Suprapubic skin (tissue), 4 donors: ENCODE measurements at regions not wholly inside any gene's neighbourhood (a gene's known extent, or its start where the extent isn't known, plus 50 kb on each side); places are given as distances from the start of the nearest gene placed in this dataset.
"Not testable (repeated sequence)": the region's sequence is repeated elsewhere in the genome, so short reads cannot be mapped to it uniquely, and the experiment has no call there.

ENCODE experiments used
- DNase-seq, 2 donors: peaks; one replicate each; pipeline ENCODE4 v3.0.0-alpha.2; 2019; ENCODE audit warnings: low spot score in 2 of 2
- H3K27ac ChIP-seq: fragments of 200-600 bp; sonication (generic); one replicate; pipeline ENCODE4 v1.5.1; 2019
- H3K27me3 ChIP-seq: fragments of 200-600 bp; sonication (generic); one replicate; pipeline ENCODE4 v1.5.1; 2019
- H3K36me3 ChIP-seq: fragments of 200-600 bp; sonication (generic); one replicate; pipeline ENCODE4 v1.5.1; 2019
- H3K4me1 ChIP-seq: fragments of 200-600 bp; sonication (generic); one replicate; pipeline ENCODE4 v1.5.1; 2019
- H3K4me3 ChIP-seq: fragments of 200-600 bp; sonication (generic); one replicate; pipeline ENCODE4 v1.5.1; 2019; ENCODE audit warnings: mild to moderate bottlenecking
- H3K9me3 ChIP-seq: fragments of 200-600 bp; sonication (generic); one replicate; pipeline ENCODE4 v1.5.1; 2019
- CTCF ChIP-seq, 2 donors: fragments of 200-600 bp in 1 of 2; fragments of 450-650 bp in 1 of 2; sonication (generic) in 1 of 2; IDR thresholded peaks; one replicate each; pipeline ENCODE4 v1.5.1; 2016 to 2019; ENCODE audit warnings: antibody characterized with exemption in 2 of 2, mild to moderate bottlenecking in 1 of 2, moderate library complexity in 1 of 2
- EP300 ChIP-seq: sonication (generic); formaldehyde crosslinking; IDR thresholded peaks from one replicate; pipeline ENCODE4 v1.6.1; 2017; ENCODE audit warnings: antibody characterized with exemption
- POLR2A ChIP-seq, 2 donors: fragments of 450-650 bp; IDR thresholded peaks; one replicate each; pipeline ENCODE4 v1.6.1; 2017; ENCODE audit warnings: antibody characterized with exemption in 2 of 2, mild to moderate bottlenecking in 2 of 2, moderate library complexity in 2 of 2
- POLR2AphosphoS5 ChIP-seq, 3 donors: sonication (generic); formaldehyde crosslinking; IDR thresholded peaks; one replicate each; pipeline ENCODE4 v1.6.1; 2017; ENCODE audit warnings: antibody characterized with exemption in 3 of 3
- WGBS: methylation state at CpG from one replicate; pipeline ENCODE4 v1.1.5; 2018; 5-methylcytosine and 5-hydroxymethylcytosine counted together

- peaks cover 4% of the 10 kb centered on the region for H3K27me3 ChIP-seq
- no peak for DNase-seq
- peaks cover 5% of the 10 kb centered on the region for H3K4me1 ChIP-seq
- TF ChIP-seq EP300, result no peak
- TF ChIP-seq CTCF (IDR thresholded peaks at IDR 0.05), result no peak
- no peak for TF ChIP-seq POLR2A (IDR thresholded peaks at IDR 0.05)
- no peak for TF ChIP-seq POLR2AphosphoS5 (IDR thresholded peaks at IDR 0.05)
- no peaks in the 10 kb centered on the region for H3K9me3 ChIP-seq
- H3K4me3 ChIP-seq, result no peak overlapping the region
- H3K27ac ChIP-seq, result no peak overlapping the region
- no peaks in the 10 kb centered on the region for H3K36me3 ChIP-seq
- 35% methylated on average over 1 of the region's 1 CpG for WGBS
Measured at GRCh38 chr1:116195077-116195868, 84.1 kb downstream of the MAB21L3 start.

- H3K27me3 ChIP-seq, H3K4me1 ChIP-seq, H3K27ac ChIP-seq, H3K4me3 ChIP-seq, H3K36me3 ChIP-seq, DNase-seq, H3K9me3 ChIP-seq: not testable (repeated sequence)
- 82% methylated on average over 2 of the region's 2 CpGs for WGBS
Measured at GRCh38 chr1:116200343-116200742, 89.1 kb downstream of the MAB21L3 start.

- Histone ChIP-seq H3K27ac (no peak overlapping the region), H3K36me3 (no peaks in the 10 kb centered on the region), H3K4me1 (peaks cover 5% of the 10 kb centered on the region), H3K4me3 (no peak overlapping the region), H3K9me3 (no peaks in the 10 kb centered on the region), H3K27me3 (no peaks in the 10 kb centered on the region)
- TF ChIP-seq EP300 (no peak), POLR2AphosphoS5 (IDR thresholded peaks at IDR 0.05) (no peak), POLR2A (IDR thresholded peaks at IDR 0.05) (no peak), CTCF (IDR thresholded peaks at IDR 0.05) (no peak)
- WGBS, result 92% methylated on average over 3 of the region's 3 CpGs
- no peak for DNase-seq
Measured at GRCh38 chr1:116201911-116202310, 90.7 kb downstream of the MAB21L3 start.

- Histone ChIP-seq H3K4me1 (peaks cover 5% of the 10 kb centered on the region), H3K36me3 (no peaks in the 10 kb centered on the region), H3K27me3 (no peaks in the 10 kb centered on the region), H3K27ac (peak overlapping the region; percentile 35), H3K4me3 (no peak overlapping the region), H3K9me3 (no peaks in the 10 kb centered on the region)
- TF ChIP-seq EP300, result no peak
- TF ChIP-seq POLR2A (IDR thresholded peaks at IDR 0.05), result no peak
- no peak for TF ChIP-seq CTCF (IDR thresholded peaks at IDR 0.05)
- no peak for TF ChIP-seq POLR2AphosphoS5 (IDR thresholded peaks at IDR 0.05)
- 55% methylated on average over 5 of the region's 5 CpGs for WGBS
- DNase-seq, result no peak
Measured at GRCh38 chr1:116203181-116203723, 92.1 kb downstream of the MAB21L3 start.

- 62% methylated on average over 4 of the region's 4 CpGs for WGBS
- Histone ChIP-seq H3K36me3 (no peaks in the 10 kb centered on the region), H3K4me3 (no peak overlapping the region), H3K9me3 (no peaks in the 10 kb centered on the region), H3K4me1 (peaks cover 5% of the 10 kb centered on the region), H3K27ac (peak overlapping the region; percentile 35), H3K27me3 (no peaks in the 10 kb centered on the region)
- TF ChIP-seq POLR2A (IDR thresholded peaks at IDR 0.05), result no peak
- TF ChIP-seq POLR2AphosphoS5 (IDR thresholded peaks at IDR 0.05), result no peak
- TF ChIP-seq EP300, result no peak
- no peak for TF ChIP-seq CTCF (IDR thresholded peaks at IDR 0.05)
- no peak for DNase-seq
Measured at GRCh38 chr1:116203920-116204319, 92.7 kb downstream of the MAB21L3 start.
